ENCODE measurements at regions not wholly inside any gene's neighbourhood (a gene's known extent, or its start where the extent isn't known, plus 50 kb on each side); places are given as distances from the start of the nearest gene placed in this dataset.

GRCh38 chr14:101189962-101190560, 286.5 kb upstream of the RTL1 start:
- Histone ChIP-seq H3K4me3 (ENCODE audit: low read length) (no peak overlapping the region), H3K4me2 (ENCODE audit: low read length) (no peak overlapping the region)
- TF ChIP-seq POLR2AphosphoS5 (IDR thresholded peaks at IDR 0.05) (no peak), SMC3 (conservative IDR thresholded peaks at IDR 0.05; ENCODE audit: poor library complexity) (no peak), REST (IDR thresholded peaks at IDR 0.05; ENCODE audit: borderline replicate concordance) (no peak), EP300 (conservative IDR thresholded peaks at IDR 0.05; ENCODE audit: poor library complexity, severe bottlenecking) (no peak), MXI1 (conservative IDR thresholded peaks at IDR 0.05; ENCODE audit: poor library complexity, severe bottlenecking) (no peak)

GRCh38 chr14:101191101-101191720, 287.7 kb upstream of the RTL1 start:
- H3K79me2 ChIP-seq (replicated peaks; ENCODE audit: insufficient read depth, low read length) = no peaks in the 10 kb centered on the region
- TF ChIP-seq SMC3 (conservative IDR thresholded peaks at IDR 0.05; ENCODE audit: poor library complexity) = no peak
- no peak for TF ChIP-seq TAF1 (IDR thresholded peaks at IDR 0.05; ENCODE audit: low read depth)
- TF ChIP-seq CTCF (IDR thresholded peaks at IDR 0.05; ENCODE audit: poor library complexity, severe bottlenecking) = no peak
- TF ChIP-seq POLR2AphosphoS5 (IDR thresholded peaks at IDR 0.05) = no peak
- no peak for TF ChIP-seq RAD21 (conservative IDR thresholded peaks at IDR 0.05)
- no peak for TF ChIP-seq REST (IDR thresholded peaks at IDR 0.05; ENCODE audit: borderline replicate concordance)
- TF ChIP-seq EP300 (conservative IDR thresholded peaks at IDR 0.05; ENCODE audit: poor library complexity, severe bottlenecking) = no peak
- TF ChIP-seq EZH2 (IDR thresholded peaks at IDR 0.05; ENCODE audit: borderline replicate concordance, insufficient read depth, low read length, poor library complexity, severe bottlenecking) = no peak
- no peak for TF ChIP-seq MXI1 (conservative IDR thresholded peaks at IDR 0.05; ENCODE audit: poor library complexity, severe bottlenecking)
- H3F3A ChIP-seq (ENCODE audit: insufficient read depth, low read length, poor library complexity, severe bottlenecking) = peaks cover 3% of the 10 kb centered on the region
- H3K4me2 ChIP-seq (ENCODE audit: low read length) = no peak overlapping the region
- no peaks in the 10 kb centered on the region for H3K27me3 ChIP-seq (ENCODE audit: insufficient read depth, low read depth, low read length)
- H3K27ac ChIP-seq (ENCODE audit: low read length) = no peak overlapping the region
- no peaks in the 10 kb centered on the region for H4K20me1 ChIP-seq (ENCODE audit: insufficient read depth)
- no peak overlapping the region for H3K9ac ChIP-seq (ENCODE audit: low read length)
- H3K9me2 ChIP-seq (ENCODE audit: insufficient read depth, low read length) = no peaks in the 10 kb centered on the region
- H3K9me3 ChIP-seq (ENCODE audit: low read length) = no peaks in the 10 kb centered on the region
- no peaks in the 10 kb centered on the region for H3K36me3 ChIP-seq (ENCODE audit: insufficient read depth, low read length)
- H2AFZ ChIP-seq (ENCODE audit: low read depth, low read length) = no peak overlapping the region
- H3K4me3 ChIP-seq (ENCODE audit: low read length) = no peak overlapping the region

More at GRCh38 chr14:101189962-101190560, 286.5 kb upstream of the RTL1 start:
- no peaks in the 10 kb centered on the region for H3K79me2 ChIP-seq (replicated peaks; ENCODE audit: insufficient read depth, low read length)
- H2AFZ ChIP-seq (ENCODE audit: low read depth, low read length) = no peak overlapping the region
- no peaks in the 10 kb centered on the region for H3K36me3 ChIP-seq (ENCODE audit: insufficient read depth, low read length)
- H3F3A ChIP-seq (ENCODE audit: insufficient read depth, low read length, poor library complexity, severe bottlenecking) = peaks cover 5% of the 10 kb centered on the region
- no peaks in the 10 kb centered on the region for H3K27me3 ChIP-seq (ENCODE audit: insufficient read depth, low read depth, low read length)
- no peaks in the 10 kb centered on the region for H3K9me2 ChIP-seq (ENCODE audit: insufficient read depth, low read length)
- H3K9me3 ChIP-seq (ENCODE audit: low read length) = no peaks in the 10 kb centered on the region
- H3K27ac ChIP-seq (ENCODE audit: low read length) = no peak overlapping the region
- H4K20me1 ChIP-seq (ENCODE audit: insufficient read depth) = no peaks in the 10 kb centered on the region
- no peak overlapping the region for H3K9ac ChIP-seq (ENCODE audit: low read length)

All from neural cell (in vitro differentiated cells).